Endothelial cell of umbilical vein (primary cell): ENCODE measurements at regions not wholly inside any gene's neighbourhood (a gene's known extent, or its start where the extent isn't known, plus 50 kb on each side); places are given as distances from the start of the nearest gene placed in this dataset.

ENCODE experiments used
- CTCF ChIP-seq, 2 donors: IDR thresholded peaks; 1 replicate in 1 of 2; 2 replicates in 1 of 2; pipeline ENCODE4 v1.5.1; 2011; ENCODE audit warnings: low read length in 2 of 2, mild to moderate bottlenecking in 2 of 2, moderate library complexity in 2 of 2, control low read depth in 1 of 2, inconsistent platforms in 1 of 2, low read depth in 1 of 2; ENCODE audit not compliant: insufficient read depth in 1 of 2; ENCODE audit errors: extremely low read depth in 1 of 2
- EZH2 ChIP-seq: IDR thresholded peaks from 2 replicates; pipeline ENCODE4 v1.6.1; 2012; ENCODE audit warnings: borderline replicate concordance, low read depth, mild to moderate bottlenecking, moderate library complexity, low read length, inconsistent platforms; ENCODE audit not compliant: severe bottlenecking
- FOS ChIP-seq: IDR thresholded peaks from 2 replicates; pipeline ENCODE4 v1.6.1; 2011; ENCODE audit warnings: mild to moderate bottlenecking, low read length, moderate library complexity, borderline replicate concordance; ENCODE audit not compliant: insufficient read depth
- GATA2 ChIP-seq: IDR thresholded peaks from 2 replicates; pipeline ENCODE4 v1.7.0; 2011; ENCODE audit warnings: low read depth, mild to moderate bottlenecking, moderate library complexity, mixed read lengths, low read length; ENCODE audit not compliant: insufficient read length, insufficient read depth
- MAX ChIP-seq: IDR thresholded peaks from 2 replicates; pipeline ENCODE4 v1.6.1; 2011; ENCODE audit not compliant: insufficient read depth, insufficient read length
- POLR2A ChIP-seq: IDR thresholded peaks from 2 replicates; pipeline ENCODE4 v1.6.1; 2012; ENCODE audit warnings: low read depth, mild to moderate bottlenecking, control low read depth, low read length
- POLR2AphosphoS5 ChIP-seq: IDR thresholded peaks from 2 replicates; pipeline ENCODE4 v1.6.1; 2012; ENCODE audit warnings: low read depth, mild to moderate bottlenecking, control low read depth, low read length, moderate library complexity; ENCODE audit not compliant: insufficient read depth

- TF ChIP-seq POLR2AphosphoS5: no peak
- no peak for TF ChIP-seq POLR2A
- TF ChIP-seq CTCF (IDR thresholded peaks at IDR 0.05; ENCODE audit: extremely low read depth in 1 of 2, insufficient read depth in 1 of 2, low read depth in 1 of 2, low read length in 2 of 2): no peak
- no peak for TF ChIP-seq GATA2
- no peak for TF ChIP-seq FOS
- TF ChIP-seq EZH2: no peak
- TF ChIP-seq MAX: no peak
Measured at GRCh38 chr12:105766029-105766428, 372.7 kb downstream of the NUAK1 start.
